IMR-90 (cell line): ENCODE measurements at regions not wholly inside any gene's neighbourhood (a gene's known extent, or its start where the extent isn't known, plus 50 kb on each side); places are given as distances from the start of the nearest gene placed in this dataset.

Experiments used
- ATAC-seq: fragments of 200-7000 bp; cut with Tn5 transposase; 2 replicates; pipeline ENCODE4 v1.9.1; 2020; ENCODE audit warnings: low read depth, mild to moderate bottlenecking, moderate library complexity
- BruUV-seq: library from RNA; stranded (reverse); fragments of 400-500 nt; replicated peaks from 2 replicates; lab custom pipeline; 2021; lab: Mats Ljungman, UMichigan
- CTCF ChIA-PET: fragments of 300-600 bp; formaldehyde crosslinking; extraction: SDS; loops from one replicate; lab custom pipeline; 2021; ENCODE audit warnings: antibody characterized with exemption; lab: Yijun Ruan, JAX
- POLR2A ChIA-PET: fragments of 300-600 bp; sonication (Branson Sonifier 250); formaldehyde crosslinking; loops from one replicate; lab custom pipeline; 2022; ENCODE audit warnings: antibody characterized with exemption; ENCODE audit not compliant: unreplicated experiment; lab: Charles Lee
- DNase-seq: peaks from one replicate; pipeline ENCODE4 v3.0.0; 2013
- H2AFZ ChIP-seq: replicated peaks from 2 replicates; pipeline ENCODE3; 2013; ENCODE audit warnings: low read length, mild to moderate bottlenecking; ENCODE audit not compliant: poor library complexity
- H2AK5ac ChIP-seq: 2 replicates; pipeline ENCODE4 v1.6.1; 2013; ENCODE audit warnings: low read depth, low read length, inconsistent platforms
- H2AK9ac ChIP-seq: replicated peaks from 2 replicates; pipeline ENCODE3; 2013; ENCODE audit warnings: mild to moderate bottlenecking, low read depth, low read length, moderate library complexity; ENCODE audit not compliant: poor library complexity
- H2BK120ac ChIP-seq: 2 replicates; pipeline ENCODE4 v1.6.1; 2013; ENCODE audit warnings: low read depth, low read length, inconsistent platforms
- H2BK15ac ChIP-seq: 3 replicates; pipeline ENCODE4 v1.6.1; 2013; ENCODE audit warnings: low read depth, low read length, inconsistent platforms
- H2BK20ac ChIP-seq: 2 replicates; pipeline ENCODE4 v1.6.1; 2013; ENCODE audit warnings: low read depth, mild to moderate bottlenecking, inconsistent platforms, low read length, moderate library complexity
- H2BK5ac ChIP-seq: 2 replicates; pipeline ENCODE4 v1.6.1; 2013; ENCODE audit warnings: mild to moderate bottlenecking, low read depth, low read length, inconsistent platforms; ENCODE audit not compliant: poor library complexity, severe bottlenecking
- H3K14ac ChIP-seq: replicated peaks from 2 replicates; pipeline ENCODE4 v1.6.1; 2013; ENCODE audit warnings: low read depth, low read length, inconsistent platforms
- H3K18ac ChIP-seq: 2 replicates; pipeline ENCODE4 v1.6.1; 2013; ENCODE audit warnings: low read depth, low read length, control low read depth
- H3K23ac ChIP-seq: 2 replicates; pipeline ENCODE4 v1.6.1; 2013; ENCODE audit warnings: low read depth, low read length, inconsistent platforms
- H3K27ac ChIP-seq: 2 replicates; pipeline ENCODE4 v1.5.1; 2013; ENCODE audit warnings: mild to moderate bottlenecking, control low read depth, low read length; ENCODE audit not compliant: insufficient read depth
- H3K27me3 ChIP-seq: 2 replicates; pipeline ENCODE4 v1.6.1; 2013; ENCODE audit warnings: low read length; ENCODE audit not compliant: control insufficient read depth, insufficient read depth
- H3K36me3 ChIP-seq: 2 replicates; pipeline ENCODE4 v1.6.1; 2013; ENCODE audit warnings: low read length, mixed read lengths; ENCODE audit not compliant: control insufficient read depth, insufficient read depth
- H3K4ac ChIP-seq: 2 replicates; pipeline ENCODE4 v1.6.1; 2013; ENCODE audit warnings: low read depth, low read length, inconsistent platforms
- H3K4me1 ChIP-seq: 2 replicates; pipeline ENCODE4 v1.6.1; 2013; ENCODE audit warnings: low read length, mixed read lengths; ENCODE audit not compliant: control insufficient read depth, insufficient read depth
- H3K4me2 ChIP-seq: 2 replicates; pipeline ENCODE4 v1.6.1; 2013; ENCODE audit warnings: low read depth, mild to moderate bottlenecking, control low read depth, low read length, moderate library complexity
- H3K4me3 ChIP-seq: 2 replicates; pipeline ENCODE4 v1.5.1; 2013; ENCODE audit warnings: low read depth, mild to moderate bottlenecking, control low read depth, low read length, moderate library complexity; ENCODE audit not compliant: insufficient read depth
- H3K56ac ChIP-seq: 2 replicates; pipeline ENCODE4 v1.6.1; 2013; ENCODE audit warnings: low read length, inconsistent platforms; ENCODE audit not compliant: insufficient read depth; ENCODE audit errors: extremely low read depth
- H3K79me1 ChIP-seq, 2 experiments: 2 replicates each; pipeline ENCODE4 v1.6.1; 2013; ENCODE audit warnings: low read length in 2 of 2, inconsistent platforms in 1 of 2, low read depth in 1 of 2
- H3K9ac ChIP-seq: 2 replicates; pipeline ENCODE4 v1.6.1; 2013; ENCODE audit warnings: low read depth, low read length, control low read depth
- H3K9me1 ChIP-seq: 2 replicates; pipeline ENCODE4 v1.6.1; 2013; ENCODE audit warnings: low read length, inconsistent platforms; ENCODE audit not compliant: insufficient read depth
- H3K9me3 ChIP-seq: 2 replicates; pipeline ENCODE4 v1.6.1; 2013; ENCODE audit warnings: low read length; ENCODE audit not compliant: control insufficient read depth, insufficient read depth
- H4K20me1 ChIP-seq: 2 replicates; pipeline ENCODE4 v1.6.1; 2013; ENCODE audit warnings: low read length, inconsistent platforms; ENCODE audit not compliant: insufficient read depth
- H4K5ac ChIP-seq: 2 replicates; pipeline ENCODE4 v1.6.1; 2013; ENCODE audit warnings: mild to moderate bottlenecking, low read depth, low read length, control low read depth
- H4K8ac ChIP-seq, 2 experiments: 2 replicates each; pipeline ENCODE4 v1.6.1; 2013; ENCODE audit warnings: low read depth in 2 of 2, low read length in 2 of 2, control low read depth in 1 of 2, inconsistent platforms in 1 of 2
- H4K91ac ChIP-seq: 2 replicates; pipeline ENCODE4 v1.6.1; 2013; ENCODE audit warnings: low read depth, low read length, inconsistent platforms; ENCODE audit not compliant: insufficient read depth
- BHLHE40 ChIP-seq: fragments of 150-350 bp; IDR thresholded peaks from 2 replicates; pipeline ENCODE4 v1.6.1; 2016; ENCODE audit warnings: mild to moderate bottlenecking, low read depth, low read length
- CEBPB ChIP-seq: IDR thresholded peaks from 2 replicates; pipeline ENCODE4 v1.6.1; 2012; ENCODE audit warnings: low read depth, low read length, improper control_type of control experiment
- CTCF ChIP-seq: conservative IDR thresholded peaks from 2 replicates; pipeline ENCODE4 v1.5.1; 2012; ENCODE audit warnings: mild to moderate bottlenecking, low read depth, low read length, improper control_type of control experiment
- ELK1 ChIP-seq: fragments of 150-350 bp; IDR thresholded peaks from 2 replicates; pipeline ENCODE4 v1.6.1; 2016; ENCODE audit warnings: low read depth, mild to moderate bottlenecking, low read length, moderate library complexity, borderline replicate concordance
- FOS ChIP-seq: fragments of 150-350 bp; IDR thresholded peaks from 2 replicates; pipeline ENCODE4 v1.6.1; 2016; ENCODE audit warnings: low read depth, low read length
- MAFK ChIP-seq: IDR thresholded peaks from 2 replicates; pipeline ENCODE4 v1.6.1; 2012; ENCODE audit warnings: low read depth, low read length, improper control_type of control experiment
- MAZ ChIP-seq: IDR thresholded peaks from 2 replicates; pipeline ENCODE4 v1.6.1; 2012; ENCODE audit warnings: low read depth, mild to moderate bottlenecking, low read length, improper control_type of control experiment, moderate library complexity, borderline replicate concordance
- MXI1 ChIP-seq: IDR thresholded peaks from 2 replicates; pipeline ENCODE4 v1.6.1; 2012; ENCODE audit warnings: low read depth, mild to moderate bottlenecking, low read length, moderate library complexity, borderline replicate concordance
- NFE2L2 ChIP-seq: fragments of 150-350 bp; IDR thresholded peaks from 2 replicates; pipeline ENCODE4 v1.6.1; 2016; ENCODE audit warnings: low read depth, mild to moderate bottlenecking, low read length
- POLR2A ChIP-seq: IDR thresholded peaks from 2 replicates; pipeline ENCODE4 v1.6.1; 2012; ENCODE audit warnings: mild to moderate bottlenecking, low read depth, low read length
- RAD21 ChIP-seq: IDR thresholded peaks from 2 replicates; pipeline ENCODE4 v1.6.1; 2012; ENCODE audit warnings: low read length, improper control_type of control experiment
- SMC3 ChIP-seq: fragments of 150-350 bp; IDR thresholded peaks from 2 replicates; pipeline ENCODE4 v1.6.1; 2016; ENCODE audit warnings: low read depth, mild to moderate bottlenecking, antibody characterized with exemption, low read length, moderate library complexity
- USF2 ChIP-seq: fragments of 150-350 bp; IDR thresholded peaks from 2 replicates; pipeline ENCODE4 v1.6.1; 2017; ENCODE audit warnings: mild to moderate bottlenecking, antibody characterized with exemption, low read length, low read depth
- WGBS, 2 experiments: methylation state at CpG; one replicate each; pipeline versions ENCODE4 v1.1.5 to v1.1.7; 2013; ENCODE audit warnings: missing lambda C conversion rate in 2 of 2; ENCODE audit not compliant: insufficient read length in 1 of 2; ENCODE audit errors: extremely low coverage in 2 of 2; 5-methylcytosine and 5-hydroxymethylcytosine counted together
- dilution Hi-C: fragments of 300-500 bp; cut with HindIII; formaldehyde crosslinking; loops from one replicate; pipeline ENCODE4 v1.14.3; 2018; ENCODE audit warnings: low sequenced_read_pairs; ENCODE audit not compliant: unreplicated experiment
- in situ Hi-C: fragments of 300-500 bp; cut with MboI; formaldehyde crosslinking; loops from 3 replicates; pipeline ENCODE4 v1.14.3; 2019; ENCODE audit warnings: low sequenced_read_pairs, inconsistent platforms, mixed read lengths
- intact Hi-C: fragments of 100-400 bp; cut with micrococcal nuclease; formaldehyde crosslinking; loops from 2 replicates; pipeline ENCODE4 v1.10.0; 2022

GRCh38 chr5:57414191-57414590, 68.4 kb downstream of the ACTBL2 start:
- Histone ChIP-seq H3K36me3 (no peaks in the 10 kb centered on the region), H2BK15ac (0 out of 3 replicates have a peak overlapping the region, but pooled peaks have one; percentile 30), H2AK5ac (peak overlapping the region; percentile 57; the same call in 1 of the 2 replicates), H2BK20ac (peak overlapping the region; percentile 52; the same call in 1 of the 2 replicates), H3K27me3 (no peaks in the 10 kb centered on the region), H3K9ac (no peak overlapping the region), H2BK5ac (no peak overlapping the region), H3K4me2 (no peak overlapping the region), H3K79me1 (no peaks in the 10 kb centered on the region), H4K20me1 (no peaks in the 10 kb centered on the region), H3K4me3 (no peak overlapping the region), H4K91ac (no peak overlapping the region), H3K14ac (peak overlapping the region; percentile 5; the same call in 1 of the 2 replicates), H3K9me3 (no peaks in the 10 kb centered on the region), H3K56ac (no peak overlapping the region), H3K18ac (peak overlapping the region; percentile 40; the same call in 1 of the 2 replicates), H4K5ac (no peak overlapping the region), H2AK9ac (no peak overlapping the region), H3K4me1 (peaks cover 12% of the 10 kb centered on the region), H3K27ac (no peak overlapping the region), H2BK120ac (peak overlapping the region; percentile 32; the same call in 1 of the 2 replicates), H3K9me1 (peaks cover 12% of the 10 kb centered on the region), H3K23ac (no peak overlapping the region), H3K4ac (no peak overlapping the region), H2AFZ (no peak overlapping the region), H4K8ac (no peak overlapping the region)
- ChIA-PET POLR2A (no interaction called here), CTCF (interaction anchor here (0.6 kb wide), 1 partner anchor 10 kb away, joined by 5 read pairs; no protein-coding TSS in a partner anchor)
- DNase-seq = no peak
- TF ChIP-seq MAFK = no peak
- TF ChIP-seq NFE2L2 = no peak
- TF ChIP-seq FOS = no peak
- no peak for TF ChIP-seq USF2
- TF ChIP-seq MXI1 = no peak
- TF ChIP-seq POLR2A = no peak
- TF ChIP-seq CTCF = no peak
- TF ChIP-seq MAZ = no peak
- TF ChIP-seq CEBPB = no peak
- no peak for TF ChIP-seq ELK1
- TF ChIP-seq RAD21 = no peak
- no peak for TF ChIP-seq SMC3
- TF ChIP-seq BHLHE40 = no peak
- intact Hi-C loops (no loop called here), dilution Hi-C loops (no loop called here), in situ Hi-C loops (loop anchor here (25.0 kb wide), 1 partner anchor 1048 kb away; the partner anchor contains the start of gene PLK2)
- no peak for ATAC-seq
- WGBS, 2 experiments = no CpG with 5 or more reads among the region's 3 CpGs
- no TSS peak for BruUV-seq
